Small intestine (tissue), 7 donors: ENCODE measurements at regions not wholly inside any gene's neighbourhood (a gene's known extent, or its start where the extent isn't known, plus 50 kb on each side); places are given as distances from the start of the nearest gene placed in this dataset.
"Not testable (repeated sequence)": the region's sequence is repeated elsewhere in the genome, so short reads cannot be mapped to it uniquely, and the experiment has no call there.

Experiments
- DNase-seq, 2 donors: peaks; one replicate each; pipeline versions ENCODE4 v3.0.0 to v3.0.0-alpha.2; 2013
- FAIRE-seq: peaks from 2 replicates; lab custom pipeline; 2012; peaks lifted over from hg19 to GRCh38; lab: Jason Lieb, UNC
- H3K27ac ChIP-seq, 3 donors: one replicate each; pipeline ENCODE4 v1.5.1; 2013; ENCODE audit warnings: low read length in 2 of 3, mild to moderate bottlenecking in 2 of 3, control low read depth in 1 of 3, inconsistent platforms in 1 of 3, low read depth in 1 of 3, moderate library complexity in 1 of 3
- H3K27me3 ChIP-seq, 3 donors: one replicate each; pipeline ENCODE4 v1.6.1; 2013; ENCODE audit warnings: low read length in 3 of 3, inconsistent platforms in 1 of 3; ENCODE audit not compliant: control insufficient read depth in 3 of 3, insufficient read depth in 3 of 3
- H3K36me3 ChIP-seq, 3 donors: one replicate each; pipeline ENCODE4 v1.6.1; 2013; ENCODE audit warnings: low read length in 3 of 3, inconsistent platforms in 1 of 3, low read depth in 1 of 3, mild to moderate bottlenecking in 1 of 3, moderate library complexity in 1 of 3; ENCODE audit not compliant: control insufficient read depth in 3 of 3, insufficient read depth in 2 of 3
- H3K4me1 ChIP-seq, 3 donors: one replicate each; pipeline ENCODE4 v1.6.1; 2013; ENCODE audit warnings: low read length in 2 of 3, inconsistent platforms in 1 of 3, low read depth in 1 of 3, mild to moderate bottlenecking in 1 of 3, moderate library complexity in 1 of 3; ENCODE audit not compliant: control insufficient read depth in 3 of 3, insufficient read depth in 2 of 3
- H3K4me3 ChIP-seq, 3 donors: one replicate each; pipeline ENCODE4 v1.5.1; 2013; ENCODE audit warnings: low read length in 3 of 3, control low read depth in 1 of 3, inconsistent platforms in 1 of 3, low read depth in 1 of 3, mild to moderate bottlenecking in 1 of 3, moderate library complexity in 1 of 3
- H3K9me3 ChIP-seq, 2 donors: one replicate each; pipeline ENCODE4 v1.6.1; 2013; ENCODE audit warnings: low read depth in 1 of 2, low read length in 1 of 2; ENCODE audit not compliant: control insufficient read depth in 2 of 2, insufficient read depth in 1 of 2
- WGBS, 3 donors: extraction: QIAGEN DNeasy Blood & Tissue Kit; methylation state at CpG; one replicate each; pipeline ENCODE4 v1.1.7; 2013; 5-methylcytosine and 5-hydroxymethylcytosine counted together
- donor health status: healthy with polysubstance abuse.
- donor health status: control.
- donor health status: control.
- donor health status: Bipolar disorder and iron deficiency.
- donor health status: healthy.

DNA sequence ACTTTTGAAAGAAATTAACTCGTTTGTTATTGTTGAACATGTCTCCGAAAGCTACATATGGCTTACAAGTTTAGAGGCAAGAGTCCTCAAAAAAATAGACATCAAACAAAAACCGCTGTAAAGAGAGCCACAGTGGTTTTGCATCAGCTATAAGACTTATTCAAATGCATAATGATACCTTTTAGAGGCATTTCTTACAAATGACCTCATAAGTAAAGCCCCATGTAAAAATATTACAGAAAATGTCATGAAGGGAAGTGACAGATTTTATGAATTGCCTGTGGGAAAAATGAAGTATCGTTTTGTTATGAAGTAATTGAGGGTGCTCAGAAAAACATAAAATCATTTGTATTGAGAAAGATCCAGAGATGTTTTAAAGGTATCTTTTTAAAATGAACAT, 598.0 kb downstream of the NXPH1 start:
- H3K27ac ChIP-seq, result no peak overlapping the region
- H3K36me3 ChIP-seq, result no peaks in the 10 kb centered on the region
- no peak overlapping the region for H3K4me3 ChIP-seq
- H3K9me3 ChIP-seq, result no peaks in the 10 kb centered on the region
- no peak for FAIRE-seq
- H3K27me3 ChIP-seq, result no peaks in the 10 kb centered on the region
- H3K4me1 ChIP-seq, result no peaks in the 10 kb centered on the region
- DNase-seq, result no peak
- WGBS, 3 donors, result 68 to 80% (median 77%) methylated on average over 4 of the region's 4 CpGs

DNA sequence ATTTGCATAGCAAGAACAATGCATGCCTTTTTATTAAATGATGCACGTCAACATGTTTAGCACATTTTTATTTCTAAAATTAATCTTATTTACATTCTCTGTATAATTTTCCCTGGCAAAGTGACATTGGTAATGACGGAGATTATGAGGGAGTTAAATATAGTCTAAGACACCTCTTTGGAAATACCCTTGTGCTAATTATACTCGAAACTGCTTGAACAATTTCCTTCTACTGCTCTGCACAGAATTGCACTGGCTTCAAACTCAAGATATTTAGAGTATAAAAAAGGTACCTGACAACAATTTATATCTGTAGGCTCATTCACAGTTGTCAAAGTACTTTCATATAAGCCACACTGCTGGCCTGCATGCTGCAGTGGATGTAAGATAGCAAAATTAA, 602.7 kb downstream of the NXPH1 start:
- FAIRE-seq, result no peak
- H3K9me3 ChIP-seq, result no peaks in the 10 kb centered on the region
- H3K36me3 ChIP-seq, result no peaks in the 10 kb centered on the region
- WGBS, 3 donors, result 68 to 83% (median 70%) methylated on average over 3 of the region's 3 CpGs
- H3K27ac ChIP-seq, result no peak overlapping the region
- no peaks in the 10 kb centered on the region for H3K27me3 ChIP-seq
- H3K4me3 ChIP-seq, result no peak overlapping the region
- no peaks in the 10 kb centered on the region for H3K4me1 ChIP-seq
- no peak for DNase-seq

DNA sequence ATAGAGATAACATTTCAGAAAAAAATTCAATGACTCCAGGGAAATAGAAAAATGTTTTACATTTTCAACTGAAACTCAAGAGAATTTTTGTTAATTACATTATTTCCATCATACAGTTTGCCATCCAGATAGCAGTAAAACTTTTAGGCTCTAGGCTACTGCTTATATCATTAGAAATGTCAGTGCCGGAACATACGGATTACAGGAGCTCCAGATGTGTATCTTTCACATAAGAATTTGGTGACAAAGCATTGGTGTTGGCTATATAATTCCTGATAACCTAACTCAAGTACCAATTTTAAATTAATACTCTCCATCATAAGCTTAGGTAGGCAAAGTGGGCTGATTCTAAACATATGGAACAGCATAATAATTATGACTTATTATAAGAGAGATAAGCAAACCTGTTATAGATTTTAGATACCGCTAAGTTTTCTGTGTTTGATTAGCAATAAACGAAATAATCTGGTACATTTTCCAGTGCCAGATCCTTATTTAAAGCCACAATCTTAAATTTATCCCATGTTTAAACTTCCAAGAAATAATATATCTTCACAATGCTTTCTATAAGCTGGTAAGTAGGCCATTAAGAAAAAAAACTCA, 637.9 kb downstream of the NXPH1 start:
- Histone ChIP-seq H3K36me3 (no peaks in the 10 kb centered on the region), H3K4me1 (no peaks in the 10 kb centered on the region), H3K27me3 (no peaks in the 10 kb centered on the region), H3K27ac (no peak overlapping the region), H3K4me3 (no peak overlapping the region), H3K9me3 (no peaks in the 10 kb centered on the region)
- 64 to 74% (median 67%) methylated on average over 4 of the region's 4 CpGs for WGBS, 3 donors
- DNase-seq, result no peak
- no peak for FAIRE-seq

DNA sequence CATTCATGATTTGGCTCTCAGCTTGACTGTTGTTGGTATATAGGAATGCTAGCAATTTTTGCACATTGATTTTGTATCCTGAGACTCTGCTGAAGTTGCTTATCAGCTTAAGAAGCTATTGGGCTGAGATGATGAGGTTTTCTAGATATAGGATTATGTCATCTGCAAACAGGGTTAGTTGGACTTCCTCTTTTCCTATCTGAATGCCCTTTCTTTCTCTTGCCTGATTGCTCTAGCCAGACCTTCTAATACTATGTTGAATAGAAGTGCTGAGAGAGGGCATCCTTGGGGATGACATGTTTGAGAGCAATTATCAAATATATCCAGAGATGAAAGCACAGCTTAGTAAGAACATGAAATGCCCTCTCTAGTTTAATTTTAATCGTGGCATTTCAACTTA, 642.4 kb downstream of the NXPH1 start:
- H3K27me3 ChIP-seq, H3K4me1 ChIP-seq, DNase-seq, H3K9me3 ChIP-seq, H3K4me3 ChIP-seq, FAIRE-seq, H3K36me3 ChIP-seq, H3K27ac ChIP-seq: not testable (repeated sequence)
- 61 to 76% (median 67%) methylated on average over 1 of the region's 1 CpG for WGBS, 3 donors

DNA sequence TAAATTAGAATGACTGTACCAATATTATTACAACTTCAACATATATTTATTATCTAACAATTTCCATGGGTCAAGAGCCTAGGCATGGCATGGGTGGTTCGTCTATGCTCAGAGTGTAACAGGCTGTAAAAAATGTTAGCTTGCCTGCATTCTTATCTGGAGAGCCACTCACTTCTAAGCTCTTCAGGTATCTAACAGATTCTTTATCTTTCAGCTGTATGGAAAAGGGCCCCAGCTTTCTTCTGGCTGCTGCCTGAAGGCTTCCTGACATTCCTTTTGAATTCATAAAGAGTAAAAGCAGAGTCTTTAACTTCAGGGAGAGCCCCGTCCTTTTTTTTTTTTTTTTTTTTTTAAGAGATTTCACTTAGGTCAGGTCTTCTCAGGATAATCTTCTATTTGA, 648.8 kb downstream of the NXPH1 start:
- Histone ChIP-seq H3K4me3 (no peak overlapping the region), H3K27ac (no peak overlapping the region), H3K36me3 (no peaks in the 10 kb centered on the region), H3K9me3 (no peaks in the 10 kb centered on the region), H3K27me3 (no peaks in the 10 kb centered on the region), H3K4me1 (no peaks in the 10 kb centered on the region)
- no peak for DNase-seq
- 21 to 53% (median 44%) methylated on average over 2 of the region's 2 CpGs for WGBS, 3 donors
- FAIRE-seq, result no peak

DNA sequence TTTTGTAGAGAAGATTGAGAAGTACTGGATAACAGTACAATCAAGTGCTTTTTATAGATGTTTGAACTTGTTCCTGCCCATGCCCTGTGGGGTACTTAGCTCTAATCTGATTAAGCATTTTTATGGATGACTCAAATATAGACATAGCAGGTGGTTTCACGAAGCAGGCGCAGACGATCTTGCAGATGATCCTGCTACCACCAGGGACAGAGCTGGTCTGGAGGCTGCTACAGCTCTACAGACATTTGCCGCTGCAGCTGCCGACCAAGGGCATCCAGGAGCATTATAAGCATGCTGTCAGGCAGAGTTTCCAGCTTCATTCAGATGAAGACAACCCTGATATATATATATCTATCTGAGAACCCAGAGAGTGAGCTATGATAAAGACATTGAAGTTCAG, 650.4 kb downstream of the NXPH1 start:
- Histone ChIP-seq H3K36me3 (no peaks in the 10 kb centered on the region), H3K9me3 (no peaks in the 10 kb centered on the region), H3K4me3 (no peak overlapping the region), H3K27me3 (no peaks in the 10 kb centered on the region), H3K4me1 (no peaks in the 10 kb centered on the region), H3K27ac (no peak overlapping the region)
- no peak for DNase-seq
- WGBS, 3 donors, result 73 to 84% (median 81%) methylated on average over 5 of the region's 5 CpGs
- FAIRE-seq, result no peak

DNA sequence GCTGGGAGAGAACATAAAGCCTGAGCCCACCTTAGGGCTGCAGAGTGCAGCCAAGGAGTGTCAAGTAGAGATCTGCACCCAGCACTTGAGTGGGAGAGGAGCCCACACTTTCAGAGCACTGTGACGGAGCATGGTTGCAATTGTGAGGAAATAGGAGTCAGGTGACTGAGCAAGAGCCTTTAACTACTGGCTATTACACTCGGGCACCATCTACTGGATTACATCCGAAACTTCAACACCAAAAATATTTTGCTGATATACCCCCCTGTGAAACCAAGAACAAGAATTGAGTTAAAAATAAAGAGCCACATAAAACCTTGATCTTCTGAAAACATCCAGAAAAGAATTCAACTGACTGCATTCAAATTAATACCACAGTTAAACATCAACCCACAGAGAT, 657.9 kb downstream of the NXPH1 start:
- FAIRE-seq (no peak), DNase-seq (no peak)
- 85 to 86% (median 85%) methylated on average over 3 of the region's 3 CpGs for WGBS, 3 donors
- Histone ChIP-seq H3K4me3 (no peak overlapping the region), H3K4me1 (no peaks in the 10 kb centered on the region), H3K9me3 (peaks cover 0 to 18% of the 10 kb centered on the region in 2 donors), H3K27ac (no peak overlapping the region), H3K27me3 (no peaks in the 10 kb centered on the region), H3K36me3 (no peaks in the 10 kb centered on the region)

DNA sequence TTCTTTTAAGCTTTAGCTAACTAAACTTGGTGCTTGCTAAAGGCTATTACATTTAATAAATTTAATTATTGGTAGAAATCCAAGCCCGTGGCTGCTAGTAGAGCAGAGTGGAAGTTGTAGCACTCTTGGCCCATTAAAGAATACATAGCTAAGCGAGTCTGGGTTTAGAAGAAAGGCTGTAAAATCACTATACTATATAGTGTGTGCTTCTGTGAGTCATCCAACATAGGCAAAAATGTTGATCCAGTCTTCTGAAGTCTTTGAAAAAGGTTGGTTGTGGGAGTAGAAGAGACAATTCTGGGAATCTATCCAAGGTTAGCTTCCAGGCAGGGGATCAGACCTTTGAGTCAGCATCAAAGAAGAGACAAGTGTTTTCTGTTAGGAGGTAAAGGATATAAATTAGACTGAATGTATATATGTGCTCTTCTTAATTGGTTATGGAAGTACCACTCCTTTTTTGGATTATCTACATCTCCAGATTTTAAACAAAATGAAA, 664.2 kb downstream of the NXPH1 start:
- peaks cover 0 to 2% of the 10 kb centered on the region in 2 donors for H3K9me3 ChIP-seq
- H3K4me3 ChIP-seq, result no peak overlapping the region
- no peaks in the 10 kb centered on the region for H3K36me3 ChIP-seq
- H3K27ac ChIP-seq, result no peak overlapping the region
- no peak for DNase-seq
- 60 to 80% (median 65%) methylated on average over 2 of the region's 2 CpGs for WGBS, 3 donors
- no peaks in the 10 kb centered on the region for H3K27me3 ChIP-seq
- FAIRE-seq, result no peak
- H3K4me1 ChIP-seq, result no peaks in the 10 kb centered on the region

DNA sequence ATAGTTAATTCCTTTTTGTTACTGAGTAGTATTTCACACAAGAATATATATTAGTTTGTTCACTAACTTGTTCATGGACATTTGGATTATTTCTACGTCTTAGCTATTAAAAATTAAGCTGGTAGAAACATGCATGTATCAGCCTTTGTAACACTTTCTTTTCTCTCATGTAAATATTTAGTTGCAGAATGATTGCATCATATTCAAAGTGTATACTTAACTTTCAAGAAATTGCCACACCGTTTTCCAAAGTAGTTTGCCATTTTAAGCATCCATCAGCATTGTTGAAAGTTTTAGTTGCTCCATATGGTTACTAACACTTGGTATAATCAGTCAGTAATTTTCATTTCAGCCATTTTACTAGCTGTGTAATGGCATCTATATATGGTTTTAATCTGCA, 666.9 kb downstream of the NXPH1 start:
- H3K36me3 ChIP-seq, result no peaks in the 10 kb centered on the region
- H3K27me3 ChIP-seq, result no peaks in the 10 kb centered on the region
- FAIRE-seq, result no peak

More for the DNA sequence above, 666.9 kb downstream of the NXPH1 start:
- Histone ChIP-seq H3K4me1 (no peaks in the 10 kb centered on the region), H3K4me3 (no peak overlapping the region), H3K9me3 (no peaks in the 10 kb centered on the region), H3K27ac (no peak overlapping the region)
- WGBS, 3 donors, result 58 to 64% (median 61%) methylated on average over 2 of the region's 2 CpGs
- no peak for DNase-seq
